GM19239 (cell line): ENCODE measurements at regions not wholly inside any gene's neighbourhood (a gene's known extent, or its start where the extent isn't known, plus 50 kb on each side); places are given as distances from the start of the nearest gene placed in this dataset.

Source experiments
- DNase-seq: peaks from one replicate; pipeline ENCODE4 v3.0.0; 2011; ENCODE audit warnings: low spot score; ENCODE audit not compliant: insufficient read length
- FAIRE-seq: peaks from 2 replicates; lab custom pipeline; 2011; peaks lifted over from hg19 to GRCh38; lab: Jason Lieb, UNC

GRCh38 chr3:182686033-182686886 lies 107.0 kb upstream of the ATP11B start:
- FAIRE-seq = no peak

GRCh38 chr3:182690172-182690571 lies 103.1 kb upstream of the ATP11B start:
- FAIRE-seq (no peak), DNase-seq (no peak)

More at GRCh38 chr3:182686033-182686886, 107.0 kb upstream of the ATP11B start:
- DNase-seq = no peak

- DNase-seq = no peak
- FAIRE-seq = no peak
These were observed 101.3 kb upstream of the ATP11B start for GRCh38 chr3:182692021-182692420.

DNA sequence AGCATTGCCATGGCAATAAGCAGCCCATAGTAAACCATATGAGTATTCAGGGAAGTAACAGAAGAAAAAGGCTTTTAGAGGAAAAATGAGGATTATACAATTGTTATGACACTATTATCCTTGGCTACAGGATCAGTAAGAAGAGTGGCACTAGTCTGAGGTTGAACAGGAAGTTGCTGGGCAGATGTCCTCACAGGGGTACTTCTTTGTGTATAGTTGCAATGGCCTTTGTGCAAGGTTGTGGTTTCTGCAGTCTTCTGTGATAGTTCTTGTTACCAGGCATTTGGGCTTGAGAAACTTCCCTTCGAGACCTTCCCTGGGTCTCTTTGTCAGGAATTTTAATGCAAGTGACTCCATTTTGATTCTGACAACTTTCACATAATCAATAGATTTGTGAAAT lies 100.6 kb upstream of the ATP11B start:
- FAIRE-seq (no peak), DNase-seq (no peak)

DNA sequence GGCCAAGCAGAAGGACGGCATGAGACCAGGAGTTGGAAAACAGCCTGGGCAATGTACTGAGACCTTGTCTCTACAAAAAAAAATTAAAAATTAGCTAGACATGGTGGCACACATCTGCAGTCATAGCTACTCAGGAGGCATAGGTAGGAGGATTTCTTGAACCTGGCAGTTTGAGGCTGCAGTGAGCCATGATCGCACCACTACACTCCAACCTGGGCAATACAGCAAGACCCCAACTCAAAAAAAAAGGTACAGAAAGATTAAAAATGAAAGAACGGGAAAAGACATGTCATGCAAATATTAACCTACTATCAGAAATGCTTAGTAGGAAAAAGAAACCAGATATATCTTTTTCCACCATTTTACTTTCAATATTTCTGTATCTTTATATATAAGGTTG lies 99.6 kb upstream of the ATP11B start:
- FAIRE-seq (no peak), DNase-seq (no peak)

DNA sequence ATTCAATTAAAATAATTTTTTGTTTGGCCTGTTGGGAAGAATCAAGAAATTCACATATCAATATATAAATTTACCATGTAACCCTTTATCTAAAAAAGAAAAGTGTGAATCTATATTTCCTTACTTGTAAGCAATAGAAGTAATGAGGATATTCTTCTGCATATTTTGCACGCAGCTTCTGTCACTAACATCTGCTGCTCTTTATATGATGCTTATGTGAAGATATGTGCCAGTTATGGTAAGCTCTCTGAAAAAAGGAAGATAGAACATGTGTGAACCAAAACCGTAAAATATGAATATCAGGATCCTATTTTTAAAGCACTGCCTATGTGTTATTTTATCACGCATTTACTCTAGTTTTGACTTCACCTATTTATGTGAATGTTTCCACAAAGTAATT lies 96.4 kb upstream of the ATP11B start:
- DNase-seq (no peak), FAIRE-seq (no peak)

DNA sequence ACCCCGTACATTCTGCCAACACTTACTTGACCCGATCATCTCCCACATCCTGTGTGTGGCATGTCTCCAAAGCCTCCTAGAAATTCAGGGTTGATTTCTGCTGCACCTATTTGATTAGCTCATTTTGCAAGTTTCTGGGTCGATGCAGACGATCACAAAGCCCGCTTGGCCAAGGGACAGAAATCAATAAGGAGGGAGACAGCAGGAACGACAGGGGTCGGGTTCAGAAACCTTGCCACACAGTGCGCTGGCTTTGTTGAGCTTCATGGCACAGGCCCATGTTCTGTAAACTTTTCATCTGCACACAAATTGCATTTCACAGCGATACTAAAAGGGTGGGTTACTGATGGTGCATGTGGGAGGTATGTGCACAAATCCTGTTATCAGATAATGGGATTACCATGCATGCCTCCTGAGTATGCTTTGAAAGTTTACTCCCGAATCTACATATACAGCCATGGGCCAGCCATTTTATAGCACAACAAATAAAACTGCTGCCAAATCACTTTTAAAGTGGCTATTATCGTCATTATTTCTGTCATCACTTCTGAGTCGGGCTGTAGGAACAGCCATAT lies 95.9 kb upstream of the ATP11B start:
- FAIRE-seq = no peak
- DNase-seq = no peak

DNA sequence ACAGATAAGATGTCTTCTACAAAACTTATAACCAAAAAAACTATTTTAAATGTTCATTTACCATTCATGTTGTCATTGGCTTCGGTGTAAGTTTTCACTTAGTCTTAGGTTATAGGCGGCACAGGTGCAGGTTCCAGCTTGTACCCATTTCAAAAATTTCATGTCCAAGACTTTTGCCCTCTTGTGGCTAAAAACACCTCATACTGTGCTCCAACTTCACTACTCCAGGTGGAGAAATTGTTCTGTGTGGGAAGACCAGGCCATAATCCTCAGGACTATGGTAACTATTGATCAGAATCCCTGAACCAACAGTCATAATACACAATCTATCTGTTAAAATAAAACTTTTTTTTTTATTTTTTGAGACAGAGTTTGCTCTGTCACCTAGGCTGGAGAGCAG lies 95.2 kb upstream of the ATP11B start:
- DNase-seq = no peak
- no peak for FAIRE-seq

DNA sequence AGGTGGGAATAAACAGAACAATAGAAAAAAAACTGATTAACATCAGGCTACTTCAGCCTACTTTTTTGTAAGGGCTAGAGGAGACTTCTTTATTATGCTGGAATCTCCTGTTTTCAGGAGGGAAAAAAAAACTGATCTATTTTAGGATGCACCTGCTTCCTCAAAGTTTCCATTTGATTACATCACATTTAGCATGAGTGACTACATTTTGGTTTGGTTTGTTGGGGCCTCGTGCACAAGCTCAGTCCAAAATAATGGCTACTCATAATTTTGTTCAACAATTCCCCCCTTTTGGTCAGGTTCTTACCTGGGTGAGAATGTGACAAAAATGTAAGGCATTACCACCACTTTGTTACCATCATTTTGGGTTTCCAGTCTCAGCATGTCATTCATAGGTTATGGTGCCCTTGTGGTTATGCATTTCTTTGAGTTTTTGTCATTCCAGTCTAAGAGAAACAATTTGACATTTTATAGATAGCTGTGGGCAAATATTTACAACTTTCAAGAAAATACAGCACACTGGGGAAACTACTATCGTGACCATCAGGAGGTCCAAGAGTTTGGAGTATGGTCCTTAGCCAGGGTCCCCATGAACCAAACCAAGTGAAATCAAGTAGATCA lies 93.6 kb upstream of the ATP11B start:
- FAIRE-seq (no peak), DNase-seq (no peak)

DNA sequence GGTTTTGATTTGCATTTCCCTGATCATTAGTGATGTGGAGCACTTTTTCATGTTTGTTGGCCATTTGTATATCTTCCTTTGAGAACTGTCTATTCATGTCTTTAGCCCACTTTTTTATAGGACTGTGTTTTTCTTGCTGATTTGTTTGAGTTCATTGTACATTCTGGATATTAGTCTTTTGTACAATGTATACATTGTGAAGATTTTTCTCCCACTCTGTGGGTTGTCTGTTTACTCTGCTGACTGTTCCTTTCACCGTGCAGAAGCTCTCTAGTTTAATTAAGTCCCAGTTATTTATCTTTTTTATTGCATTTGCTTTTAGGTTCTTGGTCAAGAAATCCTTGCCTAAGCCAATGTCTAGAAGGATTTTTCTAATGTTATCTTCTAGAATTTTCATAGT lies 91.1 kb upstream of the ATP11B start:
- DNase-seq (no peak), FAIRE-seq (no peak)

DNA sequence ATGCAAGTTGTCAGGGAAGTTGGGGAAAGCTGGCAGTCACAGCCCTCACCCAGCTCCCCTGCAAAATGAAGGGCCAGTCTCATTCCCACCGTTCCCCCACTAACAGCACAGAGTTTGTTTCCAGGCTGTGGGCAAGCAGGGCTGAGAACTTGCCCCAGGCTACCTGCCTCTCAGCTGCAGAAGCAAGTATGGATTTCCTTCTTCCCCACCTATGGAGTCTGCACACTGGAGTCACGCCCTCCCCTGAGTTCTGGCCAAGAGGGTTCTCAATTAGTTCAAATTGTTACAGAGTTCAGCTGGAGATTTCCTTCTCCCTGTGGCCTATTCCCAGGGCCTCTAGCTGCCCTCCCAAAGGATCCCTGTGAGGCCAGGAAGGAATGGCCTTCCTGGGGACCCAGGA lies 90.1 kb upstream of the ATP11B start:
- FAIRE-seq = no peak
- no peak for DNase-seq

DNA sequence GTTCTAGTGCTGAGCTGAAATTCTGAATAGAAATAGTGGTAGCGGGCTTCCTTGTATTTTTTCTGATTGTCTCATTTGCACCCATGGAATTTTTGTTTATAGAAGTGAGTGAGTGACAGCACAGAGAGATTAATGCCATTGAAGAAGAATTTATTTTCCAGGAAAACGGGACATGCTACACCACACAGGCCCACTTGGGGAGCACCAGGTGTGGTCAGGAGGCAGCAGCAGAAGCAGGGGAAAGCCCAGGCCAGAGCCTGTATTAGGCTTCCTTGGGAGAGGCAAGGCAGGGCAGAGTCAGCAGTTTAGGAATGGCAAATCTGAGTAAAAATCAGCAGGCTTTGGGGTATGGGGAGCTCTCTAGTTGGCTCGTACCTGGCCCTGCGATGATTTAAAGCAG lies 88.4 kb upstream of the ATP11B start:
- DNase-seq = no peak
- FAIRE-seq = no peak

DNA sequence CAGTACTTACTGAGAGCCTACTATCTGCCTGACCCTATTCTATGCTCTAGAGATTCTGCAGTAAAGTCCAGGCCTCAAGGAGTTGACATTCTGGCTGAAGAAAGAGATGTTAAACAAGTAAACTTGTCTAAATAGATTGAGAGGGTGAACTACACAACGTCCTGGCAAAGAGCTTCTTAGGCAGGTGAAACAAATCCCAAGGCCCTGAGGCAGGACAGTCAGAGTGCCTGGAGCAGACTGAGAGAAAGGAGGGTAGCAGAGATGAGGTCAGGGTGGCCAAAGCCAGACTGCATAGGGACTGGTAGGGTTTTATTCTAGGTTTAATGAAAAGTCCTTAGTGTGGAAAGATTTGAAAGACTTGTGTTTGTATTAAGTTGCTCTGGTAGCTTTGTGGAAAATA lies 84.5 kb upstream of the ATP11B start:
- DNase-seq = no peak
- no peak for FAIRE-seq

DNA sequence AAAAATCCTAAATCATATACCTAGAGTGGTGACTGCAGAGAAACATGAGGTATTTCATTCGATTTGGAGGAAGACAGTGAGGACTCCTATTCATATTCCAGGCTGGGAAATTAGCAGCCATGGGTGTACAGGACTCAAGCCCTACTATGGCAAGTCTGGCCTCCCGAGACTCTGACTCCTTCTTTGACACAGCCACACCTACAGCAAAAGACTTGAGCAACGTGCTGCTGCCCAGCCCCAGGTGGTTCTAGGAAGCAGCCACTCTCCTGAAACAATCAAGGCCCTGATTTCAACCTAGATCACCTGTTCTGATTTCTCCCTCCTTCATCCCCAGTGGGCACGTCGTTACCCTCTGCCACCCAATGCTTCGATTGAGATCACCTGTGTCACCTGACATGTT lies 84.0 kb upstream of the ATP11B start:
- DNase-seq (no peak), FAIRE-seq (no peak)

GRCh38 chr3:182710557-182711157 lies 82.6 kb upstream of the ATP11B start:
- no peak for DNase-seq
- FAIRE-seq = peak; percentile 77

DNA sequence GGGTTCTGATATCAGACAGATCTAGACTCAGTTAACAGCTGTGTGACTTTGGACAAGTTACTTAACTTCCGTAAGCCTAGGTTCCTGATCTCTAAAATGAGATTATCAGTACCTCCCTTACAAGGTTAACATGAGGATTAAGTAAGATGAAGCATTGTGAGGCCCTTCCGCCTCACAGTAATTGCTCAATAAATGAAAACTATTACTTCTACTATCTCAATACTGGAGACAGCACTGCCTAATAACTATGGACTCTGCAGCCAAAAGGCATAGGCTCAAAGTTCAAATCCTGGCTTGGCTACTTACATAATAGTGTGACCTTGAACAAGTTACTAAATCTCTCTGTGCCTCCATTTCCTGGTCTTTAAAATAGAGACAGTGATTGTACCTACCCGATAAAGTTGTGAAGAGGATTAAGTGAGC lies 82.0 kb upstream of the ATP11B start:
- FAIRE-seq (no peak), DNase-seq (no peak)

DNA sequence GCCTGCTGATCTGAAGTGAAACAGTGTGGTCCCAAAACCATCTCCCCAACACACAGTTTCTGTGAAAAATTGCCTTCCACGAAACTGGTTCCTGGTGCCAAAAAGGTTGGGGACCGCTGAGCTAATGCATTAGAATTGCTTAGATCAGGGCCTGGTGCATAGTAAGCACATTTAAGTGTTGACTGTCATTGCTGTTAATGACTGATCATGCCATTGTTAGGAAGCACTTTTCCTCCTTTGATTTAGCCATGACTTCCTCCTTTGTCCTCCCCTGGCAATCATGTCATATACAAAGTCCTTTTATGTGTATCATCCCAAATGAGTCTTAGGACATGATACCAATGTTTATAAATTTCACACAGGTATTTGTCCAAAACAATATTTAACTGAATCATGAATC lies 81.5 kb upstream of the ATP11B start:
- FAIRE-seq (no peak), DNase-seq (no peak)

DNA sequence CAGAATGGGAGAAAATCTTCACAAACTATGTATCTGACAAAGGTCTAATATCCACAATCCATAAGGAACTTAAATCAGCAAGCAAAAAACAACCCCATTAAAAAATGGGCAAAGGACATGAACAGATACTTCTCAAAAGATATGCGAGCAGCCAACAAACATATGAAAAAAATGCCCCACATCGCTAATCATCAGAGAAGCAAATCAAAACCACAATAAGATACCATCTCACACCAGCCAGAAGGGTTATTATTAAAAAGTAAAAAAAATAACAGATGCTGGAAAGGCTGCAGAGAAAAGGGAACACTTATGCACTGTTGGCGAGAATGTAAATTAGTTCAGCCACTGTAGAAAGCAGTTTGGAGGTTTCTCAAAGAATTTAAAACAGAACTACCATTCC lies 80.2 kb upstream of the ATP11B start:
- DNase-seq (no peak), FAIRE-seq (no peak)

DNA sequence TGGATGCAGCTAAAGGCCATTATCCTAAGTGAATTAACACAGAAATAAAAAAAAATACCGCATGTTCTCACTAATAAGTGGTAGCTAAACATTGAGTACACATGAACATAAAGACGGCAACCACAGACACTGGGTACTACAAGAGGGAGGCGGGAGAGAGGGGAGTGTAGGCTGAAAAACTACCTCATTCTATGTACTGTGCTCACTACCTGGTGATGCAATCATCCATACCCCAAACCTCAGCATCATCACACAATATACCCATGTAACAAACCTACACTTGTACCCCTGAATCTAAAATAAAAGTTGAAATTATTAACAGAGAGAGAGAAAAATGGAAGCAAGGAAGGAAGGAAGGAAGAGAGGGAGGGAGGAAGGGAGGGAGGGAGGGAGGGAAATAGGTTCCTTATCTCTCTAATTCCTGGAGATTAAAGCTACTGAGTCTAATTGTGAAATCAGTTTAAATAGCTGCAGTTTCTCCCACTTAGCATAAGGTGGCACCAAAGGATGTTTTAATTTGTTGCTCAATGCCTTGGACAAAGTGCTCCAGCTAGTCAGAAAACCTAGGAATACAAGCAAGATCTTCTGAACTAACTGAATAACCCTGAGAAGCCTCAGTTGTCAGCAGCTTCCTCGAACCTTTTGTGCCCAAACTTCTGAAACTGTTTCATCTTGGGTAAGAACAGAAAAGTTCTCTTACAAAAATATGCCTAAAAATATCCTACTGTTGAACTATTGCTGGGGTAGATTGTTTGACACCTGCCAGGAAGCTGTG lies 79.4 kb upstream of the ATP11B start:
- DNase-seq = no peak
- peak; percentile 88 for FAIRE-seq

DNA sequence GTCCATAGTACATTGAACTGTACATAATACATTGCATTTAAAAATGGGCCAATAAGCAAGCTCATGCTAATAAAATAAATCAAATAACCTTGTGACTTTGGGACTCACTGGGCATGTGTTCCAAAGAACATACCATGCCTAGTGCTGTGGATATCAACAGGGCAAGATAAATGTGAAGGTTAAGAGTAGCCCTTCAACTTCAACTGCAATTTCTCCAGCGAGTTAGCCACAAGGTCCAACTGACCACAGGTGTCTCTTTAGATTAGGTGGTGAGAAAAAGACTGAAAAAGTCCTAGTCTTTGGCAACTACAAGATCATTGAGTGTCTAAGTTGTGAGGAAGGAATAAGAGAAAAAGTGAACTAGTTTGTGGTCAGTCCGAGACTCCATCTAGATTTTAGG lies 78.3 kb upstream of the ATP11B start:
- DNase-seq = no peak
- FAIRE-seq = peak; percentile 18
